OCI-LY3 (cell line): ENCODE measurements at regions not wholly inside any gene's neighbourhood (a gene's known extent, or its start where the extent isn't known, plus 50 kb on each side); places are given as distances from the start of the nearest gene placed in this dataset.

Experiments used
- H2AFZ ChIP-seq: fragments of 200-600, 300-600 bp; shearing (Covaris generic); 2 replicates; pipeline ENCODE4 v1.6.0; 2014; ENCODE audit warnings: antibody characterized with exemption, low read depth, low read length
- H3K27ac ChIP-seq: fragments of 200-600, 300-600 bp; sonication (generic); 2 replicates; pipeline ENCODE4 v1.5.1; 2014; ENCODE audit warnings: mild to moderate bottlenecking, low read length, moderate library complexity, mixed read lengths
- H3K27me3 ChIP-seq: fragments of 200-600, 300-600 bp; sonication (generic); 2 replicates; pipeline ENCODE4 v1.6.1; 2014; ENCODE audit warnings: low read depth, low read length, mixed read lengths
- H3K36me3 ChIP-seq: fragments of 200-600, 300-600 bp; sonication (generic); replicated peaks from 2 replicates; pipeline ENCODE3; 2014; ENCODE audit warnings: low read depth, low read length, mixed read lengths
- H3K4me1 ChIP-seq: fragments of 300-600, 200-600 bp; sonication (generic); 2 replicates; pipeline ENCODE4 v1.6.1; 2014; ENCODE audit warnings: low read length, mixed read lengths
- H3K4me2 ChIP-seq: fragments of 200-600, 300-600 bp; sonication (generic); 2 replicates; pipeline ENCODE4 v1.6.1; 2014; ENCODE audit warnings: low read length, mixed read lengths
- H3K4me3 ChIP-seq: fragments of 300-600, 200-600 bp; sonication (generic); 2 replicates; pipeline ENCODE4 v1.5.1; 2014; ENCODE audit warnings: antibody characterized with exemption, mild to moderate bottlenecking, low read length, moderate library complexity
- H3K79me2 ChIP-seq: fragments of 300-600, 200-600 bp; shearing (Covaris generic); 2 replicates; pipeline ENCODE4 v1.6.1; 2014; ENCODE audit warnings: mild to moderate bottlenecking, low read length, mixed read lengths
- H3K9ac ChIP-seq: fragments of 300-600, 200-600 bp; shearing (Covaris generic); 2 replicates; pipeline ENCODE4 v1.6.0; 2014; ENCODE audit warnings: mild to moderate bottlenecking, low read length, moderate library complexity
- H3K9me3 ChIP-seq: fragments of 200-600, 300-600 bp; shearing (Covaris generic); 2 replicates; pipeline ENCODE4 v1.6.1; 2014; ENCODE audit warnings: low read length, mixed read lengths; ENCODE audit not compliant: insufficient read depth
- H4K20me1 ChIP-seq: fragments of 200-600, 300-600 bp; sonication (generic); 2 replicates; pipeline ENCODE4 v1.6.1; 2016; ENCODE audit warnings: low read length, mixed read lengths; ENCODE audit not compliant: insufficient read depth
- EZH2phosphoT487 ChIP-seq: fragments of 200-600 bp; shearing (Covaris generic); IDR thresholded peaks from 2 replicates; pipeline ENCODE4 v1.6.1; 2018; ENCODE audit warnings: antibody characterized with exemption, mixed run types, low read depth
- TF ChIP-seq, protein P1 (sequence below): fragments of 200-600, 300-600 bp; sonication (generic); IDR thresholded peaks from 2 replicates; pipeline ENCODE4 v1.5.1; 2014; ENCODE audit warnings: antibody characterized with exemption, low read length, low read depth

DNA sequence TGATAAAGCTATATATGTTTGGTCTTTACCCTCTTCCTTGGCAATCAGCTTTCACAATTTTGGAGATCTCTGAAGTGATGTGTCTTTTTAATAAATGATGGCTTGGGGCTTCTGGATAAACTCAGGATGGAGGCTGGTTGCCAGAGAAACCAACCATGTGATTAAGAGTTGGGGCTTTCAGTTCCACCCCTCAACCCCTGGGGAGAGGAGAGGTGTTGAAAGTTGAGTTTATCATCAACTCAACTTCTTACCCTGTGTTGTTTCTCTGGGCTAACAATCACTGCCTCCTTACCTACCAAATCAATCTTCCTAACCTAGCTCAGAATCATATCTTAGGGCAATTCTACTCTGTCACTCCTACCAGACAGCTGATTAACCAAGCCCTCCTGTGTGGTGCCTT, 735.8 kb downstream of the ZPLD1 start:
- Histone ChIP-seq H2AFZ (no peak overlapping the region), H3K27ac (no peak overlapping the region), H3K4me2 (peak overlapping the region; percentile 39), H3K27me3 (no peaks in the 10 kb centered on the region), H3K9ac (no peak overlapping the region), H3K4me3 (no peak overlapping the region), H3K36me3 (no peaks in the 10 kb centered on the region), H3K9me3 (no peaks in the 10 kb centered on the region), H3K79me2 (no peaks in the 10 kb centered on the region), H4K20me1 (no peaks in the 10 kb centered on the region), H3K4me1 (peaks cover 37% of the 10 kb centered on the region)
- TF ChIP-seq, protein P1, sequence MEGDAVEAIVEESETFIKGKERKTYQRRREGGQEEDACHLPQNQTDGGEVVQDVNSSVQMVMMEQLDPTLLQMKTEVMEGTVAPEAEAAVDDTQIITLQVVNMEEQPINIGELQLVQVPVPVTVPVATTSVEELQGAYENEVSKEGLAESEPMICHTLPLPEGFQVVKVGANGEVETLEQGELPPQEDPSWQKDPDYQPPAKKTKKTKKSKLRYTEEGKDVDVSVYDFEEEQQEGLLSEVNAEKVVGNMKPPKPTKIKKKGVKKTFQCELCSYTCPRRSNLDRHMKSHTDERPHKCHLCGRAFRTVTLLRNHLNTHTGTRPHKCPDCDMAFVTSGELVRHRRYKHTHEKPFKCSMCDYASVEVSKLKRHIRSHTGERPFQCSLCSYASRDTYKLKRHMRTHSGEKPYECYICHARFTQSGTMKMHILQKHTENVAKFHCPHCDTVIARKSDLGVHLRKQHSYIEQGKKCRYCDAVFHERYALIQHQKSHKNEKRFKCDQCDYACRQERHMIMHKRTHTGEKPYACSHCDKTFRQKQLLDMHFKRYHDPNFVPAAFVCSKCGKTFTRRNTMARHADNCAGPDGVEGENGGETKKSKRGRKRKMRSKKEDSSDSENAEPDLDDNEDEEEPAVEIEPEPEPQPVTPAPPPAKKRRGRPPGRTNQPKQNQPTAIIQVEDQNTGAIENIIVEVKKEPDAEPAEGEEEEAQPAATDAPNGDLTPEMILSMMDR, result no peak
- TF ChIP-seq EZH2phosphoT487, result no peak

DNA sequence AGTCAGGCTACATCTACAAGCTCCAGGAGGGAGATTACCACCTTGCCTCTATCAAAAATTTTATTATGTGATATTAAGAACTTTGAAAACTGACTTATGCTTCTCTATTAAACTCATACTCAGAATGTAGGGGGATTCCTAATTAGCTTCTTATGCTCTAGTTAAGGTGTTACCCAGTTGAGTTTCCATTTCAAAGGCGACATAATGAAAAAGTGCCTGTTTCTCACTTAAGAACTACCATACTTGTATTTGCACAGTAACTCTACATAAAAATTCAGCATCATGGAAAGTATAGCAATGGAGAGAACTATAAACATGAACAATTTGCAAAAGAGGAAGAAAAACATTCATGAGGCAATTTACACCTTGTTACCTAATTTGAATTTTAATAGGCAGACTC, 739.1 kb downstream of the ZPLD1 start:
- no peak overlapping the region for H2AFZ ChIP-seq
- H3K9me3 ChIP-seq, result no peaks in the 10 kb centered on the region
- H4K20me1 ChIP-seq, result no peaks in the 10 kb centered on the region
- no peaks in the 10 kb centered on the region for H3K27me3 ChIP-seq
- H3K4me2 ChIP-seq, result no peak overlapping the region
- H3K27ac ChIP-seq, result no peak overlapping the region
- no peaks in the 10 kb centered on the region for H3K36me3 ChIP-seq
- TF ChIP-seq EZH2phosphoT487, result no peak
- TF ChIP-seq, protein P1, result no peak
- H3K4me1 ChIP-seq, result peaks cover 25% of the 10 kb centered on the region
- H3K79me2 ChIP-seq, result no peaks in the 10 kb centered on the region
- no peak overlapping the region for H3K4me3 ChIP-seq
- H3K9ac ChIP-seq, result no peak overlapping the region

GRCh38 chr3:103181160-103181559, 746.3 kb downstream of the ZPLD1 start:
- H3K27me3 ChIP-seq, result no peaks in the 10 kb centered on the region
- H3K79me2 ChIP-seq, result no peaks in the 10 kb centered on the region
- H4K20me1 ChIP-seq, result no peaks in the 10 kb centered on the region
- H3K9ac ChIP-seq, result no peak overlapping the region
- H3K4me3 ChIP-seq, result no peak overlapping the region
- H2AFZ ChIP-seq, result no peak overlapping the region
- no peak overlapping the region for H3K27ac ChIP-seq
- TF ChIP-seq EZH2phosphoT487, result no peak
- TF ChIP-seq, protein P1, result no peak
- peaks cover 4% of the 10 kb centered on the region; the same call in 1 of the 2 replicates for H3K9me3 ChIP-seq
- H3K4me1 ChIP-seq, result no peaks in the 10 kb centered on the region
- H3K36me3 ChIP-seq, result no peaks in the 10 kb centered on the region
- H3K4me2 ChIP-seq, result no peak overlapping the region

GRCh38 chr3:103184772-103185171, 750.0 kb downstream of the ZPLD1 start:
- Histone ChIP-seq H4K20me1 (no peaks in the 10 kb centered on the region), H3K4me1 (no peaks in the 10 kb centered on the region), H3K79me2 (no peaks in the 10 kb centered on the region), H3K9me3 (peaks cover 4% of the 10 kb centered on the region; the same call in 1 of the 2 replicates), H3K4me3 (no peak overlapping the region), H2AFZ (no peak overlapping the region), H3K27me3 (no peaks in the 10 kb centered on the region), H3K36me3 (no peaks in the 10 kb centered on the region), H3K4me2 (no peak overlapping the region), H3K27ac (no peak overlapping the region), H3K9ac (no peak overlapping the region)
- TF ChIP-seq EZH2phosphoT487, result no peak
- TF ChIP-seq, protein P1, result no peak
